Thyroid gland (tissue), 4 donors: ENCODE measurements at regions not wholly inside any gene's neighbourhood (a gene's known extent, or its start where the extent isn't known, plus 50 kb on each side); places are given as distances from the start of the nearest gene placed in this dataset.

Experiments
- DNase-seq, 2 donors: peaks; one replicate each; pipeline ENCODE4 v3.0.0-alpha.2; 2019
- H3K27ac ChIP-seq, 3 donors: fragments of 200-600 bp; sonication (generic); 1 replicate in 2 of 3; 2 replicates in 1 of 3; pipeline ENCODE4 v1.5.1; 2016 to 2019; ENCODE audit warnings: mild to moderate bottlenecking in 1 of 3, moderate library complexity in 1 of 3
- H3K27me3 ChIP-seq: fragments of 200-600 bp; sonication (generic); one replicate; pipeline ENCODE4 v1.5.1; 2019
- H3K36me3 ChIP-seq, 2 donors: fragments of 200-600 bp; sonication (generic); one replicate each; pipeline ENCODE4 v1.5.1; 2016 to 2019
- H3K4me1 ChIP-seq, 2 donors: fragments of 200-600 bp; sonication (generic); one replicate each; pipeline ENCODE4 v1.5.1; 2017 to 2019
- H3K4me3 ChIP-seq, 3 donors: fragments of 200-600 bp; sonication (generic); replicated peaks in 1 of 3; 1 replicate in 2 of 3; 2 replicates in 1 of 3; pipeline ENCODE4 v1.5.1; 2016; ENCODE audit warnings: mild to moderate bottlenecking in 1 of 3
- H3K9me3 ChIP-seq: fragments of 200-600 bp; sonication (generic); one replicate; pipeline ENCODE4 v1.5.1; 2017
- POLR2A ChIP-seq, 2 donors: fragments of 450-650 bp; IDR thresholded peaks; one replicate each; pipeline ENCODE4 v1.6.1; 2017; ENCODE audit warnings: antibody characterized with exemption in 2 of 2, mild to moderate bottlenecking in 2 of 2, moderate library complexity in 1 of 2
- WGBS, 2 donors: methylation state at CpG; one replicate each; pipeline ENCODE4 v1.1.5; 2017; 5-methylcytosine and 5-hydroxymethylcytosine counted together
- intact Hi-C: fragments of 100-400 bp; cut with DNase I; formaldehyde crosslinking; loops from one replicate; pipeline ENCODE4 v1.15.1; 2023
- TF ChIP-seq, protein P1 (sequence below), 6 experiments: fragments of 200-600 bp in 3 of 6; fragments of 450-650 bp in 3 of 6; sonication (generic) in 3 of 6; IDR thresholded peaks; one replicate each; pipeline ENCODE4 v1.5.1; 2016 to 2019; ENCODE audit warnings: antibody characterized with exemption in 6 of 6, mild to moderate bottlenecking in 2 of 6, inconsistent platforms in 1 of 6, moderate library complexity in 1 of 6

DNA sequence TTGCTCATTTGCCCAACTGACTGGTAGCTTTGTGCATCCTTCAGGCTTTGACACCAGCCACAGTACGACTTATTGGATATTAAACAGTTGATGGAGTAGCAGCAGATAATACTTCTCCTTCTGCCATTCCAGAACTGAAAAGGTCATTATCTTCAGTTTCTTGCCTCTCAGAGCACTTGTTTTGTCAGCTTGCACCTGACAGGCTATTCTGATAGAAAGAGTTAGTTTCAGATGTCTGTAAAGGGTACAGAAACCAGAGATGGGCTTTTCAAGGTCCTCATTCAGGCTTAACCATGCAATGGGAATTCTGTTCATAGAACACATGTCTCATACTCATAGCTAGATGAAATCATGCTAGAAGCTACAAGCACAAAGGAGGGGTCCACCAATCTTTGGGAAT, 367.2 kb downstream of the OTOL1 start:
- no peak for TF ChIP-seq POLR2A (IDR thresholded peaks at IDR 0.05)
- TF ChIP-seq, protein P1, sequence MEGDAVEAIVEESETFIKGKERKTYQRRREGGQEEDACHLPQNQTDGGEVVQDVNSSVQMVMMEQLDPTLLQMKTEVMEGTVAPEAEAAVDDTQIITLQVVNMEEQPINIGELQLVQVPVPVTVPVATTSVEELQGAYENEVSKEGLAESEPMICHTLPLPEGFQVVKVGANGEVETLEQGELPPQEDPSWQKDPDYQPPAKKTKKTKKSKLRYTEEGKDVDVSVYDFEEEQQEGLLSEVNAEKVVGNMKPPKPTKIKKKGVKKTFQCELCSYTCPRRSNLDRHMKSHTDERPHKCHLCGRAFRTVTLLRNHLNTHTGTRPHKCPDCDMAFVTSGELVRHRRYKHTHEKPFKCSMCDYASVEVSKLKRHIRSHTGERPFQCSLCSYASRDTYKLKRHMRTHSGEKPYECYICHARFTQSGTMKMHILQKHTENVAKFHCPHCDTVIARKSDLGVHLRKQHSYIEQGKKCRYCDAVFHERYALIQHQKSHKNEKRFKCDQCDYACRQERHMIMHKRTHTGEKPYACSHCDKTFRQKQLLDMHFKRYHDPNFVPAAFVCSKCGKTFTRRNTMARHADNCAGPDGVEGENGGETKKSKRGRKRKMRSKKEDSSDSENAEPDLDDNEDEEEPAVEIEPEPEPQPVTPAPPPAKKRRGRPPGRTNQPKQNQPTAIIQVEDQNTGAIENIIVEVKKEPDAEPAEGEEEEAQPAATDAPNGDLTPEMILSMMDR (IDR thresholded peaks at IDR 0.05) = no peak
- H3K4me3 ChIP-seq = no peak overlapping the region
- intact Hi-C loops = no loop called here
- no peaks in the 10 kb centered on the region for H3K27me3 ChIP-seq
- WGBS, 2 donors = 74 to 83% methylated on average over 1 of the region's 1 CpG
- no peaks in the 10 kb centered on the region for H3K4me1 ChIP-seq
- no peaks in the 10 kb centered on the region for H3K36me3 ChIP-seq
- H3K27ac ChIP-seq = no peak overlapping the region
- DNase-seq = no peak
- no peaks in the 10 kb centered on the region for H3K9me3 ChIP-seq

DNA sequence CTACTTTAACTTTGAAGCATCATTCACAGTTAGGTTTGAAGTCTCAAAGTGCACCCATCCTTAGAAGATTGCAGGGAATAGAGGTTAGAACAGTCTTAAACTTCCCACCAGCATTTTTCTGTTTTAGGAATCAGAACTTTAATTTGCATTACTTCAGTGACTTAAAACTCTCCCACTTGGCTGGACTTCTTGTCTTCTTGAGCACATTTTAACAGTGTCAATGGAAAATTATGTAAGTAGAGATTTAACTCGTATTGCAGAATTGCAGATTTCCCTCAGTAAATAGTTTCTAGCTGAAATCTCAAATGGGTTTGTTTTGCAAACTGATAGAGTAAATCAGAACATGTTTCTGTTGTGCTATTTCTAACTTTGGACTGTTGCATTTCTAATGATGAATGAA, 369.6 kb downstream of the OTOL1 start:
- Histone ChIP-seq H3K27ac (no peak overlapping the region), H3K9me3 (no peaks in the 10 kb centered on the region), H3K27me3 (no peaks in the 10 kb centered on the region), H3K4me1 (no peaks in the 10 kb centered on the region), H3K4me3 (no peak overlapping the region), H3K36me3 (no peaks in the 10 kb centered on the region)
- DNase-seq = no peak
- intact Hi-C loops = no loop called here
- WGBS, 2 donors = 44 to 55% methylated on average over 1 of the region's 1 CpG
- TF ChIP-seq POLR2A (IDR thresholded peaks at IDR 0.05) = no peak
- TF ChIP-seq, protein P1 (IDR thresholded peaks at IDR 0.05) = no peak

DNA sequence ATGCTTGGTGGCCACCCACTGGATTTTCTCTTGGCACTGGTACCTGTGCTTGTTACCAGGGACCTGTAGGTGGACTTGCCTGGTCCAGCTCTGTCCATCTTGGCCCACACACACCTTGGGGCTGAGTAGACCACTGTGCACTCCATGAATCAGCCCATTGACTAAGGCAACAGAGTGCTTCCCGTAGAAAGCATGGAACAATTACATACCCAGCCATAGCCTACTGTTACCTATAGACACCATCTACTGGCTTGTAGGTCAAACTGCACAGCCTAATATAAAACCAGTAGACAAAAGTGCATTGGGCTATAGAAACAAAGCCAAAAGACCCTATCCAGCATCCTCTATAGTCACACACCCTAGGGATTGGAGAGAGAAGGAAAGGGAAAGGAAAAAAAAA, 378.9 kb downstream of the OTOL1 start:
- TF ChIP-seq, protein P1 (IDR thresholded peaks at IDR 0.05) = no peak
- TF ChIP-seq POLR2A (IDR thresholded peaks at IDR 0.05) = no peak
- intact Hi-C loops = no loop called here

DNA sequence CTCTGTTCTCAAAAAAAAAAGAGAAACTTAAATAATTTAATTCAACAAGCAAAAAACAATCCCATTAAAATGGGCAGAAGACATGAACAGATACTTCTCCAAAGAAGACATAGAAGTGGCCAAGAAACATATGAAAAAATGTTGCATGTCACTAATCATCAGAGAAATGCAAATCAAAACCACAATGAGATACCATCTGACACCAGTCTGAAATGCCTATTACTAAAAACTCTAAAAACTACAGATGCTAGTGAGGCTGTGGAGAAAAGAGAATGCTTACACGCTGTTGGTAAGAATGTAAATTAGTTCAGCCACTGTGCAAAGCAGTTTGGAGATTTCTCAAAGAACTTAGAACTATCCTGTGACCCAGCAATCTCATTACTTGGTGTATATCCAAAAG, 382.9 kb downstream of the OTOL1 start:
- no peaks in the 10 kb centered on the region for H3K36me3 ChIP-seq
- no peaks in the 10 kb centered on the region for H3K9me3 ChIP-seq
- H3K27ac ChIP-seq = no peak overlapping the region
- H3K4me3 ChIP-seq = no peak overlapping the region
- 30 to 35% methylated on average over 1 of the region's 1 CpG for WGBS, 2 donors
- intact Hi-C loops = no loop called here
- no peaks in the 10 kb centered on the region for H3K4me1 ChIP-seq
- DNase-seq = no peak
- TF ChIP-seq POLR2A (IDR thresholded peaks at IDR 0.05) = no peak
- TF ChIP-seq, protein P1 (IDR thresholded peaks at IDR 0.05) = no peak
- H3K27me3 ChIP-seq = no peaks in the 10 kb centered on the region

More for the DNA sequence above, 378.9 kb downstream of the OTOL1 start:
- Histone ChIP-seq H3K4me1 (no peaks in the 10 kb centered on the region), H3K27me3 (no peaks in the 10 kb centered on the region), H3K4me3 (no peak overlapping the region), H3K36me3 (no peaks in the 10 kb centered on the region), H3K9me3 (no peaks in the 10 kb centered on the region), H3K27ac (no peak overlapping the region)
- no peak for DNase-seq
- WGBS, 2 donors = 100% methylated on average over 1 of the region's 1 CpG

DNA sequence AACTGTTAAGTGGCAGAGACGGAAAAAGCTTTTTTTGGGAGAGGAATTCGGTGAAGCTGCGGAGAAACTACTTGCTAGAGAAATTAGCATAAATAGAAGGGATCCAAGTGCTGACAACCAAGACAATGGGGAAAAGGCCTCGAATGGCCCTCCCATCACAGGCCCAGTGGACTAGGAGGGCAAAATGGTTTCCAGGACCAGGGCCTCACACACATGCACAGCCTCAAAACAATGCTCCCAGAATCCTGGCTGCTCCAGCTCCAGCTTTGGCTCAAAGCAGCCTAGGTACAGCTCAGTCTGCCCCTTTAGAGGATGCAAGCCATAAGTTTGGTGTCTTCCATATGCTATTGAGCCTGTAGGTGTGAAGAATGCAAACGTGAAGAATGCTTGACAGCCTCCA, 388.2 kb downstream of the OTOL1 start:
- H3K4me3 ChIP-seq = no peak overlapping the region
- no peaks in the 10 kb centered on the region for H3K9me3 ChIP-seq
- H3K27ac ChIP-seq = no peak overlapping the region
- H3K27me3 ChIP-seq = no peaks in the 10 kb centered on the region
- TF ChIP-seq, protein P1 (IDR thresholded peaks at IDR 0.05) = no peak
- no peak for TF ChIP-seq POLR2A (IDR thresholded peaks at IDR 0.05)
- H3K4me1 ChIP-seq = no peaks in the 10 kb centered on the region
- H3K36me3 ChIP-seq = no peaks in the 10 kb centered on the region
- intact Hi-C loops = no loop called here
- WGBS, 2 donors = 73 to 85% methylated on average over 5 of the region's 5 CpGs
- DNase-seq = no peak
